MV-4-11 (cell line): ENCODE measurements at regions not wholly inside any gene's neighbourhood (a gene's known extent, or its start where the extent isn't known, plus 50 kb on each side); places are given as distances from the start of the nearest gene placed in this dataset.

ENCODE experiments used
- DNase-seq: peaks from one replicate; lab custom pipeline; 2025; lab: John Stamatoyannopoulos, UW

- DNase-seq = no peak
These were observed 836.1 kb upstream of the FANCL start for GRCh38 chr2:59077026-59077725.

- no peak for DNase-seq
These were observed 835.0 kb upstream of the FANCL start for GRCh38 chr2:59076079-59076619.

GRCh38 chr2:59074071-59074470 lies 832.9 kb upstream of the FANCL start:
- DNase-seq = no peak

GRCh38 chr2:59073286-59073685 lies 832.2 kb upstream of the FANCL start:
- no peak for DNase-seq

GRCh38 chr2:59068255-59068654 lies 827.1 kb upstream of the FANCL start:
- no peak for DNase-seq

GRCh38 chr2:59066787-59067399 lies 825.8 kb upstream of the FANCL start:
- no peak for DNase-seq

GRCh38 chr2:59047373-59047995 lies 806.4 kb upstream of the FANCL start:
- no peak for DNase-seq

GRCh38 chr2:59046401-59047372 lies 805.6 kb upstream of the FANCL start:
- no peak for DNase-seq

GRCh38 chr2:59044736-59045135 lies 803.6 kb upstream of the FANCL start:
- no peak for DNase-seq

- no peak for DNase-seq
These were observed 800.0 kb upstream of the FANCL start for GRCh38 chr2:59041139-59041538.

- DNase-seq = no peak
These were observed 793.7 kb upstream of the FANCL start for GRCh38 chr2:59034837-59035236.

GRCh38 chr2:59034106-59034505 lies 793.0 kb upstream of the FANCL start:
- DNase-seq = no peak

GRCh38 chr2:59033661-59034060 lies 792.5 kb upstream of the FANCL start:
- DNase-seq = no peak

- no peak for DNase-seq
These were observed 791.4 kb upstream of the FANCL start for GRCh38 chr2:59032499-59032898.

GRCh38 chr2:59029058-59029457 lies 787.9 kb upstream of the FANCL start:
- no peak for DNase-seq

- DNase-seq = no peak
These were observed 786.2 kb upstream of the FANCL start for GRCh38 chr2:59027320-59027719.

GRCh38 chr2:59025157-59025757 lies 784.1 kb upstream of the FANCL start:
- DNase-seq = peak; percentile 42

GRCh38 chr2:59021786-59022185 lies 780.7 kb upstream of the FANCL start:
- DNase-seq = no peak

- DNase-seq = no peak
These were observed 778.5 kb upstream of the FANCL start for GRCh38 chr2:59019566-59020159.

- DNase-seq = no peak
These were observed 777.6 kb upstream of the FANCL start for GRCh38 chr2:59018737-59019136.

GRCh38 chr2:59015027-59015426 lies 773.9 kb upstream of the FANCL start:
- DNase-seq = no peak
